HK-2 (cell line): ENCODE measurements at regions not wholly inside any gene's neighbourhood (a gene's known extent, or its start where the extent isn't known, plus 50 kb on each side); places are given as distances from the start of the nearest gene placed in this dataset.

Experiments
- DNase-seq: peaks from one replicate; pipeline ENCODE4 v3.0.0-alpha.2; 2018; ENCODE audit not compliant: unreplicated experiment

GRCh38 chr16:74094962-74095361 is 201.7 kb upstream of the PSMD7 start:
- DNase-seq: no peak

GRCh38 chr16:74094514-74094913 is 202.1 kb upstream of the PSMD7 start:
- DNase-seq: no peak

- no peak for DNase-seq
Measured at GRCh38 chr16:74092336-74092735, 204.3 kb upstream of the PSMD7 start.

GRCh38 chr16:74090871-74091270 is 205.7 kb upstream of the PSMD7 start:
- no peak for DNase-seq

GRCh38 chr16:74083541-74083940 is 213.1 kb upstream of the PSMD7 start:
- no peak for DNase-seq

GRCh38 chr16:74080311-74080710 is 216.3 kb upstream of the PSMD7 start:
- DNase-seq: no peak

- DNase-seq: no peak
Measured at GRCh38 chr16:74079232-74079586, 217.4 kb upstream of the PSMD7 start.

GRCh38 chr16:74078511-74079231 is 217.9 kb upstream of the PSMD7 start:
- DNase-seq: no peak

- no peak for DNase-seq
Measured at GRCh38 chr16:74076568-74076967, 220.0 kb upstream of the PSMD7 start.

- DNase-seq: no peak
Measured at GRCh38 chr16:74075393-74075792, 221.2 kb upstream of the PSMD7 start.

- DNase-seq: no peak
Measured at GRCh38 chr16:74073456-74073855, 223.2 kb upstream of the PSMD7 start.

GRCh38 chr16:74071996-74072535 is 224.5 kb upstream of the PSMD7 start:
- DNase-seq: no peak

GRCh38 chr16:74070237-74070636 is 226.4 kb upstream of the PSMD7 start:
- DNase-seq: no peak

- DNase-seq: no peak
Measured at GRCh38 chr16:74064120-74064735, 232.4 kb upstream of the PSMD7 start.

GRCh38 chr16:74053826-74054225 is 242.8 kb upstream of the PSMD7 start:
- DNase-seq: no peak

GRCh38 chr16:74053312-74053711 is 243.3 kb upstream of the PSMD7 start:
- DNase-seq: no peak

GRCh38 chr16:74052016-74052415 is 244.6 kb upstream of the PSMD7 start:
- DNase-seq: no peak

GRCh38 chr16:74049027-74049426 is 247.6 kb upstream of the PSMD7 start:
- no peak for DNase-seq

- DNase-seq: no peak
Measured at GRCh38 chr16:74046524-74046923, 250.1 kb upstream of the PSMD7 start.

- DNase-seq: no peak
Measured at GRCh38 chr16:74045513-74045912, 251.1 kb upstream of the PSMD7 start.

- DNase-seq: no peak
Measured at GRCh38 chr16:74035816-74036215, 260.8 kb upstream of the PSMD7 start.

- DNase-seq: no peak
Measured at GRCh38 chr16:74034862-74035261, 261.8 kb upstream of the PSMD7 start.

- DNase-seq: no peak
Measured at GRCh38 chr16:74034200-74034599, 262.4 kb upstream of the PSMD7 start.
